Activated T-cell treated with anti-CD3 and anti-CD28 coated beads, Interleukin-2, amount 50 U/mL, for 4 hours (primary cell): ENCODE measurements at regions not wholly inside any gene's neighbourhood (a gene's known extent, or its start where the extent isn't known, plus 50 kb on each side); places are given as distances from the start of the nearest gene placed in this dataset.
"Not testable (repeated sequence)": the region's sequence is repeated elsewhere in the genome, so short reads cannot be mapped to it uniquely, and the experiment has no call there.

Experiments used
- ATAC-seq, 2 donors: fragments of 200-7000 bp; cut with Tn5 transposase; one replicate each; pipeline ENCODE4 v1.10.0; 2021
- DNase-seq: peaks from one replicate; pipeline ENCODE4 v3.0.0-alpha.2; 2020
- H3K27me3 Mint-ChIP-seq: one replicate; pipeline ENCODE4 v1.8.0; 2021; ENCODE audit warnings: low read depth, mixed read lengths
- H3K36me3 Mint-ChIP-seq: one replicate; pipeline ENCODE4 v1.8.0; 2022; ENCODE audit warnings: mixed read lengths; ENCODE audit not compliant: insufficient read depth
- H3K4me1 Mint-ChIP-seq: one replicate; pipeline ENCODE4 v1.8.0; 2021; ENCODE audit warnings: low read depth, mixed read lengths
- H3K4me3 Mint-ChIP-seq: one replicate; pipeline ENCODE4 v1.8.0; 2021; ENCODE audit warnings: mild to moderate bottlenecking, moderate library complexity, mixed read lengths
- H3K9me3 Mint-ChIP-seq: one replicate; pipeline ENCODE4 v1.8.0; 2021; ENCODE audit warnings: mixed read lengths

- H3K9me3 Mint-ChIP-seq, H3K4me3 Mint-ChIP-seq, H3K27me3 Mint-ChIP-seq, DNase-seq, ATAC-seq, H3K36me3 Mint-ChIP-seq, H3K4me1 Mint-ChIP-seq: not testable (repeated sequence)
Observed at GRCh38 chr17:21470422-21470821, 94.3 kb downstream of the KCNJ12 start.

DNA sequence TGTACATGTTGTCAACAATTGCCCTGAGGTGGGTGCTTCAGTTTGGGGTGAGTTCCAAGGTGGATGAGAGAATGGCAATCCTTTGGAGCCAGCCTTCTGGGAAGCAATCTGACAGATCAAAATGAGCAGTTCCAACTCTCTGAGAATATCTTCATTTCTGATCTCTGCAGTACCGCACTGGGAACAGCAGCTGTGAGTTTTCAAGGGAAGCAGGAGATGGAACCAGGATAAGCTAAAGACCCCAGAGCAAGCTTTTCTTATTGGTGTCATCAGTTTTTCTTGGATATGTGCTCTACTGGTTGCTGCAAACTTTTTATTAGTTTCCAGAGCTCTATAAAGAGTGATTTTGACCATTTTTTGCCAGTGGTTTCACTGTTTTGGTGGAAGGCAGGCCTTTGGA is 94.7 kb downstream of the KCNJ12 start:
- Mint-ChIP-seq H3K4me3 (no peak overlapping the region), H3K27me3 (peaks cover 9% of the 10 kb centered on the region), H3K36me3 (no peaks in the 10 kb centered on the region), H3K9me3 (no peaks in the 10 kb centered on the region), H3K4me1 (no peaks in the 10 kb centered on the region)
- ATAC-seq (no peak), DNase-seq (no peak)

GRCh38 chr17:21474815-21475214 is 98.7 kb downstream of the KCNJ12 start:
- Mint-ChIP-seq H3K4me1 (no peaks in the 10 kb centered on the region), H3K4me3 (no peak overlapping the region), H3K27me3 (peaks cover 29% of the 10 kb centered on the region), H3K9me3 (peaks cover 9% of the 10 kb centered on the region), H3K36me3 (no peaks in the 10 kb centered on the region)
- ATAC-seq: no peak
- no peak for DNase-seq

- no peak for DNase-seq
- peaks cover 37% of the 10 kb centered on the region for H3K27me3 Mint-ChIP-seq
- no peak for ATAC-seq
Observed at GRCh38 chr17:21475571-21475970, 99.4 kb downstream of the KCNJ12 start.

GRCh38 chr17:21476867-21477266 is 100.7 kb downstream of the KCNJ12 start:
- H3K4me1 Mint-ChIP-seq: no peaks in the 10 kb centered on the region
- ATAC-seq (no peak), DNase-seq (no peak)
- peaks cover 9% of the 10 kb centered on the region for H3K9me3 Mint-ChIP-seq
- H3K27me3 Mint-ChIP-seq: peaks cover 40% of the 10 kb centered on the region
- H3K36me3 Mint-ChIP-seq: no peaks in the 10 kb centered on the region
- no peak overlapping the region for H3K4me3 Mint-ChIP-seq

More at GRCh38 chr17:21475571-21475970, 99.4 kb downstream of the KCNJ12 start:
- Mint-ChIP-seq H3K4me3 (no peak overlapping the region), H3K36me3 (no peaks in the 10 kb centered on the region), H3K4me1 (no peaks in the 10 kb centered on the region), H3K9me3 (peaks cover 9% of the 10 kb centered on the region)

DNA sequence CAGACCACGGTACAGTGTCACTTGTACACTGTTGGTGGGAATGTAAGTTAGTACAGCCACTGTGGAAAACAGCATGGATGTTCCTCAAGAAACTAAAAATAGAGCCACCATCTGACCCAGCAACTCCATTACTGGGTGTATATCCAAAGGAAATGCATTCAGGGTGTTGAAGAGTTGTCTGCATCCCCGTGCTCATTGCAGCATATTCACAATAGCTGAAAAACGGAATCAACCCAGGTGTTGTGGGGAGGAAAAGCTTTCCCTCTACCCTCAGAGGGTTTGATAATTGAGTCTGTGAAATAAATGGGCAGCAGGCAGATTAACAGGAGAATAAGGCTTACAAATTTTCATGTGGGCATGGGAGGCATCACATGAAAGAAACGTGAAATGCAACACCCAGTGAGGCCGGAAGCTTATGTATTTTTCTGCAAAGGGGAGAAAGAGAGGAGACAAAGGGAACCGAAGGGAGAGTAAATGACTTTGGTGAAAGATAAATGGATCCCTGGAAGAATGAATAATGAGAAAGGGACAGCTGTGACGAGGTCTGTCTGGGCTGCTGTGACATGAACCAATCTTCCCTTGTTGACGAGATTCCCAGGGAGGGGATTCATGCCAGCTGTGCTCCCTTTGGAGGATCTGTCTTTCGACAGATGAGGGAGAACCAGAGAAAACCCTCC is 106.2 kb downstream of the KCNJ12 start:
- peaks cover 37% of the 10 kb centered on the region for H3K27me3 Mint-ChIP-seq
- H3K4me1 Mint-ChIP-seq: no peaks in the 10 kb centered on the region
- H3K9me3 Mint-ChIP-seq: peaks cover 9% of the 10 kb centered on the region

GRCh38 chr17:21488043-21488442 is 111.9 kb downstream of the KCNJ12 start:
- not testable (repeated sequence) for H3K9me3 Mint-ChIP-seq

More for the DNA sequence above, 106.2 kb downstream of the KCNJ12 start:
- Mint-ChIP-seq H3K36me3 (no peaks in the 10 kb centered on the region), H3K4me3 (no peak overlapping the region)
- ATAC-seq (no peak), DNase-seq (no peak)

GRCh38 chr17:21493993-21494392 is 117.8 kb downstream of the KCNJ12 start:
- DNase-seq (no peak), ATAC-seq (no peak)
- Mint-ChIP-seq H3K4me1 (no peaks in the 10 kb centered on the region), H3K36me3 (no peaks in the 10 kb centered on the region), H3K9me3 (no peaks in the 10 kb centered on the region), H3K27me3 (peaks cover 4% of the 10 kb centered on the region), H3K4me3 (no peak overlapping the region)

More at GRCh38 chr17:21488043-21488442, 111.9 kb downstream of the KCNJ12 start:
- H3K27me3 Mint-ChIP-seq: peaks cover 17% of the 10 kb centered on the region
- not testable (repeated sequence) for H3K4me1 Mint-ChIP-seq, H3K36me3 Mint-ChIP-seq, DNase-seq, H3K4me3 Mint-ChIP-seq, ATAC-seq

DNA sequence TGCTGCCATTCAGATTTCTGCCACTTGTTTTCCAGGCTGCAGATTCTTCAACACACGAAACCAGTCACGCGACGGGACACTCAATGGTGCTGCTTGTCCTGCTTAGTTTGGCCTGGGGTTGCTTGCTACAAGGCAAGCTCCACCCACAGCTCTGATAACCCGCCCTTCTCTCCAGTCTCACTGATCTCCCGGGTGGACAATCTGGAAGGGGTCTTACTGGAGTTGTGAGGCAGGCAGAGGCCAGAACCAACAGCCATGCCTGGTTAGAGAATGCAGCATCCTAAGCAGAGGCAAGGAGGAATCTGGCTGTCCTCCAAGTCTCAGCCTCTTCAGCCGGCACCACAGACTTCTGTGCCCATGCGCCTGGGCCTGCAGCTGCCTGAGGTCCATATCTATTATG is 119.1 kb downstream of the KCNJ12 start:
- H3K9me3 Mint-ChIP-seq: no peaks in the 10 kb centered on the region
- H3K4me1 Mint-ChIP-seq: no peaks in the 10 kb centered on the region
- no peak overlapping the region for H3K4me3 Mint-ChIP-seq
- no peak for DNase-seq
- ATAC-seq: no peak
- H3K36me3 Mint-ChIP-seq: no peaks in the 10 kb centered on the region
- H3K27me3 Mint-ChIP-seq: no peaks in the 10 kb centered on the region

GRCh38 chr17:21500064-21500463 is 123.9 kb downstream of the KCNJ12 start:
- ATAC-seq (no peak), DNase-seq (no peak)
- Mint-ChIP-seq H3K4me1 (no peaks in the 10 kb centered on the region), H3K36me3 (no peaks in the 10 kb centered on the region), H3K9me3 (no peaks in the 10 kb centered on the region), H3K4me3 (no peak overlapping the region), H3K27me3 (peaks cover 2% of the 10 kb centered on the region)

DNA sequence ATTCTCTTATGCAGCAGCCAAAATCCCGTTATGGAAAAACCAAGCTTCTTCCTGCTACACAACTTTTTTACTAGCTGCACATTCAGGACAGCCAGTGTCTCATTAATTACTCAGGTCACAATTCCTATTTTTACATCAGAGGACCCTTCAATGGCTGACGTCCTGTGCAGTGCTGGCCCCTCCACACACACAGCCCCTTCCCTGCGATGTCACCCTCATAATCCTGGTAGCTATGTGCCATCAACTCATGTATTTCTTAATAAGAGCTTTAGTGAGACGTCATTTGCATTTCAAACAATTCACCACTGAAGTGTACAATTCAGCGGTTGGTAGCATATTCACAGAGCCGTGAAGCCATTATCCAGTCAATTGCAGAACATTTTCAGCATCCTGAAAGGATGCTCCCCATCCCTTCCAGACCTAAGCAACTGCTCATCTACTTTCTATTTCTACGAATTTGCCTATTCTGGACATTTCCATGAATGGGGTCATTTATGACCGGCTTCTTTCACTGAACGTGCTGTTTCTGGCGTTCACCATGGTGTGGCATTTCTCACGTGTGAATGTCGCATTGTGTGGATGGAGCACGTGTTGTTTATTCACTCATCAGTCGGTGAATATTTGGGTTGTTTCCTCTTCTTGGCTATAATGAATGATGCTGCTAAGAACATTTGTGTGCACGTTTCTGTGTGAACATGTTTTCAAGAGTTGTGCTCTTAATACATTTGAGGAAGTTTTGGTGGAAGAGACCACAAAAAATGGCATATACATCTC is 126.0 kb downstream of the KCNJ12 start:
- not testable (repeated sequence) for H3K4me3 Mint-ChIP-seq, DNase-seq, ATAC-seq, H3K4me1 Mint-ChIP-seq, H3K9me3 Mint-ChIP-seq, H3K36me3 Mint-ChIP-seq, H3K27me3 Mint-ChIP-seq

DNA sequence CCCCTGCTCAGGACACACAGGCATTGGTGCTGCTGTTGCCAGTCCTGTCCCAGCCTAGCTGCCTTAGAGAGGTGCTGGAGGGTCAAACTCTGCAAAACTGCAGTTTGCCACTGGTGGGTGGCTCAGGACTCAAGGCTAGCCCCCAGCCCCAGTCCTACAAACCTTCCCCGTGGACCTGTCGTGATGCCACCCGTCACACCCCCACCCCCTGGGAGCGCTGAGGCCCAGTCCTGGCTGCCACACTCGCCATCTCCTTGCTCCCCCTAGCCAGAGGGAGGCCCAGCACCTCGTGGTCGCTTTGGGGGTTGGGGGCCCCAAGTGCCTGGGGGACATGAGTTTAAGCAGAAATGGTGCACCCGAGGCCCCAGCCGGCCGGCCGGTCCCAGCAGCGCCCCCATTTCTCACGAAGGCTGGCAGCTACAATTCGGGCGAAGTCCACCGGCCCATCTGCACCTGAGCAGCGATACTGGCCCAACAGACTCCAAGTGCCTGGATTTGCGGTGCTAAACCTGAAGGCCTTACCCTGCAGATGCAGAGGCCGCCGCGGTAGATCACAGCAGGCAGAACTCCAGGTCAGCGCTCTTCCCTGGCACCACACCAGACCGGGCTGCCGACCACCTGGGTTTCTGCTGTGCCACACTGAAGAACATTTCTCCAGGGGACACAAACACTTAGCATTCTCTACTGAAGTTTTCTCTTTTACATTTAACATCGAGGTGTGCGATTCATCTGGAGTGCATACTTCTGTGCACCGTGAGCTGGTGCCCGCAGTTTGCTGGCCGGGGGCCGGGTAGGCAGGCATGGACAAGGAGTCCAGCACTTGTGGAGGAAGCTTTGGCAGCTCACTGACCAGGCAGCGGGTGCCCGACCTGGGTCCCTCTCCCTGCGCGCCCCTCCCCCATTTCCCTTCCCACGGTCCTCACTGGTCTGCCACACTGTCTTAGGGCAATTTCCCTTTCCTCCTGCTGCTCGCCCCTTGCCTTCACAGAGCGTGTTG is 130.0 kb downstream of the KCNJ12 start:
- Mint-ChIP-seq H3K36me3 (no peaks in the 10 kb centered on the region), H3K9me3 (no peaks in the 10 kb centered on the region), H3K4me1 (peaks cover 5% of the 10 kb centered on the region), H3K27me3 (peaks cover 32% of the 10 kb centered on the region), H3K4me3 (no peak overlapping the region)
- ATAC-seq (no peak), DNase-seq (no peak)

DNA sequence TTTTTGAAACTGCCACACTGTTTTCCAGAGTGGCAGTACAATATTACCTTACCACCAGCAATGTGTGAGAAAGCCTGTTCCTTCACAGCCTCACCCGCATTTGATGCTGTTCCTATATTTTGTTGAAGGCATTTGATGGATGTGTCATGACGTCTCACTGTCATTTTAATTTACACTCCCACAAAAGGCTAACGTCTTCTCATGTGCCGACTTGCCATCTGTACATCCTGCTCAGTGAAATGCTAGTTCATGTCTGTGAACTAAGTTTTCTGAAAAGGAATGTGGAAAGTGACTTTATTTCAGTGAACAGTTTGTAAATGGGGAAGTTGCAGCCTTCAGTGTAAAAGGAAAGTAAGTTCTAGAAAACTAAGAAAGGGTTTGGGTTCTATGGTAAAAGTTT is 131.6 kb downstream of the KCNJ12 start:
- DNase-seq, H3K36me3 Mint-ChIP-seq, ATAC-seq, H3K9me3 Mint-ChIP-seq, H3K4me3 Mint-ChIP-seq: not testable (repeated sequence)
- Mint-ChIP-seq H3K4me1 (peaks cover 12% of the 10 kb centered on the region), H3K27me3 (peaks cover 42% of the 10 kb centered on the region)

- DNase-seq (no peak), ATAC-seq (no peak)
- Mint-ChIP-seq H3K36me3 (no peaks in the 10 kb centered on the region), H3K9me3 (no peaks in the 10 kb centered on the region), H3K27me3 (peaks cover 42% of the 10 kb centered on the region), H3K4me3 (no peak overlapping the region), H3K4me1 (peaks cover 12% of the 10 kb centered on the region)
Observed at GRCh38 chr17:21508211-21508610, 132.1 kb downstream of the KCNJ12 start.
